ENCODE measurements at regions not wholly inside any gene's neighbourhood (a gene's known extent, or its start where the extent isn't known, plus 50 kb on each side); places are given as distances from the start of the nearest gene placed in this dataset.

DNA sequence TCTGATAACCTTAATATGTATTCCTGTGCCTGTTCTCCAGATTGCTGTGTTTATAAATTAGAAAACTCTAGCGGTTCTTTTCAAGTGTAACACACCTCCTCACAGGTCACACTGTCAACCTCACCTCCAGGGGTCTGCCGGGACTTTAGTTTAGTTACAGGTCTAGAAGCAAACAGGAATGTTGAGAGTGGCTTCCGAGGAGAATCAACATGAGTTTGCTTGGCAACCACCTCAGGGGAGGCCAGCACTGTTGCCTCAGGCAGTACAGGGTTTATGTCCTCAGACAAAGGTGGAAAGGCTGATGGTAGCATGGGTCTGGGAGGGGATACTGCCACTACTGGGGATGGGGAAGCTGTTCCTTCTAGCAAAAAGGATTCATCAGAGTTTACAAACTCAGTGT, 438.0 kb downstream of the DTHD1 start:
- TF ChIP-seq CTCF (IDR thresholded peaks at IDR 0.05; ENCODE audit: insufficient read depth in 1 of 2, low read depth in 1 of 2, low read length in 1 of 2, severe bottlenecking in 1 of 2, unreplicated experiment in 1 of 2): no peak
- Mint-ChIP-seq H3K4me3 (ENCODE audit: unreplicated experiment) (no peak overlapping the region), H3K4me1 (ENCODE audit: low read depth, unreplicated experiment) (no peaks in the 10 kb centered on the region), H3K36me3 (ENCODE audit: insufficient read depth, unreplicated experiment) (no peaks in the 10 kb centered on the region), H3K9me3 (ENCODE audit: unreplicated experiment) (no peaks in the 10 kb centered on the region), H3K27me3 (ENCODE audit: insufficient read depth, unreplicated experiment) (peaks cover 2% of the 10 kb centered on the region), H3K27ac (ENCODE audit: unreplicated experiment) (no peak overlapping the region)
- no peaks in the 10 kb centered on the region for H3K27me3 ChIP-seq (replicated peaks; ENCODE audit: control insufficient read depth, insufficient read depth, low read length)
- H3K4me3 ChIP-seq (ENCODE audit: low read depth, low read length): no peak overlapping the region
- H3K9me3 ChIP-seq: no peaks in the 10 kb centered on the region
- no peaks in the 10 kb centered on the region for H3K36me3 ChIP-seq (ENCODE audit: control insufficient read depth, insufficient read depth, low read length)
- ChIA-PET CTCF (no interaction called here), POLR2A (no interaction called here)
- BruUV-seq (replicated peaks): no TSS peak
- H3K4me1 ChIP-seq: no peaks in the 10 kb centered on the region
- intact Hi-C loops (cut with micrococcal nuclease; ENCODE audit: unreplicated experiment): no loop called here
- DNase-seq: no peak

DNA sequence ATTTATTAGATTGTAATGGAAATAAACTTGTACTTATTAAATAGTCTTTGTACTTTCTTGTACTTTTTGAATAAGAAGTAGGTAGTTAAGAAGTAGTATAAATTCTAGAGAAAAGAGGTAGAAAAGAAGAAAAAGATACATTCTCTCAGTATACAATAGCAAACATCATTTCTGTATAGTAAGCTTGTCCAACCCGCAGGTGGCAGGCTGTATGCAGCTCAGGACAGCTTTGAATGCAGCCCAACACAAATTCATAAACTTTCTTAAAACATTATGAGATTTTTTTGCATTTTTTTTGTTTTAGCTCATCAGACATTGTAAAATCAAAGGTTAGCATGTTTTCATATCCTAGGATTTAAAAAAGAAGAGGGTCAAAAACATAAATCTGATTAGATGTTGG, 441.6 kb downstream of the DTHD1 start:
- DNase-seq: no peak
- Mint-ChIP-seq H3K36me3 (ENCODE audit: insufficient read depth, unreplicated experiment) (no peaks in the 10 kb centered on the region), H3K9me3 (ENCODE audit: unreplicated experiment) (no peaks in the 10 kb centered on the region), H3K27ac (ENCODE audit: unreplicated experiment) (no peak overlapping the region), H3K27me3 (ENCODE audit: insufficient read depth, unreplicated experiment) (peaks cover 2% of the 10 kb centered on the region), H3K4me3 (ENCODE audit: unreplicated experiment) (no peak overlapping the region), H3K4me1 (ENCODE audit: low read depth, unreplicated experiment) (no peaks in the 10 kb centered on the region)
- Histone ChIP-seq H3K36me3 (ENCODE audit: control insufficient read depth, insufficient read depth, low read length) (no peaks in the 10 kb centered on the region), H3K4me3 (ENCODE audit: low read depth, low read length) (no peak overlapping the region), H3K27me3 (replicated peaks; ENCODE audit: control insufficient read depth, insufficient read depth, low read length) (no peaks in the 10 kb centered on the region), H3K4me1 (no peaks in the 10 kb centered on the region), H3K9me3 (no peaks in the 10 kb centered on the region)
- BruUV-seq (replicated peaks): no TSS peak
- intact Hi-C loops (cut with micrococcal nuclease; ENCODE audit: unreplicated experiment): loop anchor here (2.0 kb wide), 1 partner anchor 660 kb away; no protein-coding TSS in a partner anchor
- CTCF ChIA-PET: no interaction called here
- TF ChIP-seq CTCF (IDR thresholded peaks at IDR 0.05; ENCODE audit: insufficient read depth in 1 of 2, low read depth in 1 of 2, low read length in 1 of 2, severe bottlenecking in 1 of 2, unreplicated experiment in 1 of 2): no peak
- POLR2A ChIA-PET: no interaction called here

DNA sequence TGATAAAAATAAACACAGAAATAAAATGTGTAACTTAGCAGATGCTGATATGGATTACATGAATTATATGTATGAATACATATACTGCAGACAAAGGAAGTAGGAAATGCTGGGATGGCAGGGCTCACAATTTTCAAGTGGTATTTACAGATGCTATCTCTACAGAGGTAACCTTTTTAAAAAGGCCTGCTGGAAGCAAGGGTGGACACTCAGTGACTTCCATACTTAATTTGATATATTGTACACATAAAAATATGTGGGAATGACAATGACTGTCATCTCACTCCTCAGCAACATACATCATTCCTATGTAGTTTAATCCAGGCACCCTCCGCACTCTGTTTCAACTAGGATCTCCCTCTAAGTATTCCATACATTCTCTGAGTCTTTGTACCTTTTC, 452.9 kb downstream of the DTHD1 start:
- BruUV-seq (replicated peaks): no TSS peak
- POLR2A ChIA-PET: no interaction called here
- no peak for TF ChIP-seq CTCF (IDR thresholded peaks at IDR 0.05; ENCODE audit: insufficient read depth in 1 of 2, low read depth in 1 of 2, low read length in 1 of 2, severe bottlenecking in 1 of 2, unreplicated experiment in 1 of 2)

More for the DNA sequence above, 452.9 kb downstream of the DTHD1 start:
- Mint-ChIP-seq H3K27me3 (ENCODE audit: insufficient read depth, unreplicated experiment) (peaks cover under 1% of the 10 kb centered on the region), H3K27ac (ENCODE audit: unreplicated experiment) (no peak overlapping the region), H3K9me3 (ENCODE audit: unreplicated experiment) (no peaks in the 10 kb centered on the region), H3K36me3 (ENCODE audit: insufficient read depth, unreplicated experiment) (no peaks in the 10 kb centered on the region), H3K4me1 (ENCODE audit: low read depth, unreplicated experiment) (no peaks in the 10 kb centered on the region), H3K4me3 (ENCODE audit: unreplicated experiment) (no peak overlapping the region)
- intact Hi-C loops (cut with micrococcal nuclease; ENCODE audit: unreplicated experiment): no loop called here
- H3K4me3 ChIP-seq (ENCODE audit: low read depth, low read length): no peak overlapping the region
- CTCF ChIA-PET: no interaction called here
- no peaks in the 10 kb centered on the region for H3K9me3 ChIP-seq
- H3K4me1 ChIP-seq: no peaks in the 10 kb centered on the region
- H3K27me3 ChIP-seq (replicated peaks; ENCODE audit: control insufficient read depth, insufficient read depth, low read length): no peaks in the 10 kb centered on the region
- no peak for DNase-seq
- H3K36me3 ChIP-seq (ENCODE audit: control insufficient read depth, insufficient read depth, low read length): no peaks in the 10 kb centered on the region

Data from Caco-2 (cell line).